NCI-H1417 treated with DMSO at 0.1 percent for 48 hours (cell line): ENCODE measurements at regions not wholly inside any gene's neighbourhood (a gene's known extent, or its start where the extent isn't known, plus 50 kb on each side); places are given as distances from the start of the nearest gene placed in this dataset.
"Not testable (repeated sequence)": the region's sequence is repeated elsewhere in the genome, so short reads cannot be mapped to it uniquely, and the experiment has no call there.

ENCODE experiments used
- DNase-seq: peaks from one replicate; lab custom pipeline; 2025; lab: John Stamatoyannopoulos, UW

DNA sequence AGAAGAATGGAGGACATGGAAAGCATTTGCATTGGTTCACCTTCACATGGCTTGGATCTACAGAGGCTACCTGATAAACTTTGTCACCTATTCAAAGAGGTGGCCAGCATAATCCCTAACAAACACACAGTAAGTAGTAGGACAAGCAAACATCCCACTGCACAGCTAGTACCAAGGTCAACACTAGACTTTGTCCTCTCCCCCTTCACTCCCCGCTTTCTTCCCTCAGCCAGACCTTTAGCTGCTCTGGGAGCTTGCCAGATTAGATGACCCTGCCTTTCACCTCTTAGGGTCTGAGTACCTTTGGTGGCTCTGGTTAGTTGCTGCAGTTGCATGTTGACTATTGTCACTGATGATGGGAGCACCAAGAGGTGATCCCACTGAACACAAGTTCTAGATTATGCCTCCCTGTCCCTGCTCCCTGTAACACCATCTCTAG lies 211.3 kb downstream of the CCDC74A start:
- not testable (repeated sequence) for DNase-seq

DNA sequence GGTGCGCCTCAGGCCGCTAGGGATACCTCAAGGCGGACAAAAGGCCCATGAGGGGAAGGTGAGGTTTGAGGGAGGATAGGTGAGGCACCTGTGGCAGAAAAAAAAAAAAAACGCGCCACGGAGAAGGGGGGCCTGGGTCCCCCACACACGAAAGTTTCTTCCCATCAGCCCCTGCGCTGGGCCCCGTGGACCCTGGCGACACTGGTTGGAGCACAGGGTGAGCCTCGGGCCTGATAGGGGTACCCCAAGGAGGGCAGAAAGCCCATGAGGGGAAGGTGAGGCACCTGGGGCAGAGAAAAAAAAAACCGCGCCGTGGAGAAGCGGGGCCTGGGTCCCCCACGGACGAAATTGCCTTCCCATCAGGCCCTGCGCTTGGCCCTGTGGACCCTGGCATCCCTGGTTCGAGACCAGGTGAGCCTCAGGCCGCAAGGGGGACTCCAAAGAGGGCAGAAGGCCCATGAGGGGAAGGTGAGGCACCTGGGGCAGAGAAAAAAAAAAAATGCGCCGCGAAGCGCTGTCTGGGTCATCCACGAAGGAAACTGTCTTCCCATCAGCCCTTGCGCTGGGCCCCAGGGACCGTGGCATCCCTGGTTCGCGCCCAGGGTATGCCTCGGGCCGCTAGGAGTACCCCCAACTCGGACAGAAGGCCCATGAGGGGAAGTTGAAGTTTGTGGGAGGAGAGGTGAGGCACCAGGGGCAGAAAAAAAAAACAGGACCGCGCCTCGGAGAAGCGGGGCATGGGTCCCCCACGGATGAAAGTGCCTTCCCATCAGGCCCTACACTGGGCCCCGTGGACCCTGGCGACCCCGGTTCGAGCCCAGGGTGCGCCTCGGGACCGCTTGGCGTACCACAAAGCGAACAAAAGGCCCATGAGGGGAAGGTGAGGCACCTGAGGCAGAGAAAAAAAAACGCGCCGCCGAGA lies 226.2 kb downstream of the CCDC74A start:
- DNase-seq, result no peak

DNA sequence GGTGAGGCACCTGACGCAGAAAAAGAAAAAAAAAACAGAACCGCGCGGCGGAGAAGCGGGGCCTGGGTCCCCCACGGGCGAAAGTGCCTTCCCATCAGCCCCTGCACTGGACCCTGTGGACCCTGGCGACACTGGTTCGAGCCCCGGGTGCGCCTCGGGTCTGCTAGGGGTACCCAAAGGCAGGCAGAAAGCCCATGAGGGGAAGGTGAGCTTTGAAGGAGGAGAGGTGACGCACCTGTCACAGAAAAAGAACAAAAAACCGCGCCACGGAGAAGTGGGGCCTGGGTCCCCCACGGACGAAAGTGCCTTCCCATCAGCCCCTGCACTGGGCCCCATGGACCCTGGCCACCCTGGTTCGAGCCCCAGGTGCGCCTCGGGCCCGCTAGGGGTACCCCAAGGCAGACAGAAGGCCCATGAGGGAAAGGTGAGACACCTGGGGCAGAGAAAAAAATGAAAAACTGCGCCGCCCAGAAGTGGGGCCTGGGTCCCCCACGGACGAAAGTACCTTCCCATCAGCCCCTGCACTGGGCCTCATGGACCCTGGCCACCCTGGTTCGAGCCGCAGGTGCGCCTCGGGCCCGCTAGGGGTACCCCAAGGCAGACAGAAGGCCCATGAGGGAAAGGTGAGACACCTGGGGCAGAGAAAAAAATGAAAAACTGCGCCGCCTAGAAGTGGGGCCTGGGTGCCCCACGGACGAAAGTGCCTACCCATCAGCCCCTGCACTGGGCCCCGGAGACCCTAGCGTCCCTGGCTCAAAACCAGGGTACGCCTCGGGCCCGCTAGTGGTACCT lies 227.4 kb downstream of the CCDC74A start:
- no peak for DNase-seq

DNA sequence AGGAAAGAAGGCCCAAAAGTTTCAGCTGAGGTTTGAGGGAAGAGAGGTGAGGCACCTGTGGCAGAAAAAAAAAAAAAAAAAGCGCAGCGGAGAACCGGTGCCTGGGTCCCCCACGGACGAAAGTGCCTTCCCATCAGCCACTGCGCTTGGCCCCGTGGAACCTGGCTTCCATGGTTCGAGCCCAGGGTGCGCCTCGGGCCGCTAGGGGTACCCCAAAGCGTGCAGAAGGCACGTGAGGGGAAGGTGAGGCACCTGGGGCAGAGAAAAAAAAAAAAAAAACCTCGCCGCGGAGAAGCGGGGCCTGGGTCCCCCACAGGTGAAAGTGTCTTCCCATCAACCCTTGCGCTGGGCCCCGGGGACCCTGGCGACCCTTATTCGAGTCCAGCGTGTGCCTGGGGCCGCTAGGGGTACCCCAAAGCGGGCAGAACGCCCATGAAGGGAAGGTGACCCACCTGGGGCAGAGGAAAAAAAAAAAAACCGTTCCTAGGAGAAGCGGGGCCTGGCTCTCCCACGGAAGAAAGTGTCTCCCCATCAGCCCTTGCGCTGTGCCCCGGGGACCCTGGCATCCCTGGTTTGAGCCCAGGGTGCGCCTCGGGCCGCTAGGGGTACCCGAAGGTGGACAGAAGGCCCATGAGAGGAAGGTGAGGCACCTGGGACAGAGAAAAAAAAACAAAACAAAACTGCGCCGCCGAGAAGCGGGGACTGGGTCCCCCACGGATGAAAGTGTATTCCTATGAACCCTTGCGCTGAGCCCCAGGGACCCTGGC lies 228.6 kb downstream of the CCDC74A start:
- no peak for DNase-seq

DNA sequence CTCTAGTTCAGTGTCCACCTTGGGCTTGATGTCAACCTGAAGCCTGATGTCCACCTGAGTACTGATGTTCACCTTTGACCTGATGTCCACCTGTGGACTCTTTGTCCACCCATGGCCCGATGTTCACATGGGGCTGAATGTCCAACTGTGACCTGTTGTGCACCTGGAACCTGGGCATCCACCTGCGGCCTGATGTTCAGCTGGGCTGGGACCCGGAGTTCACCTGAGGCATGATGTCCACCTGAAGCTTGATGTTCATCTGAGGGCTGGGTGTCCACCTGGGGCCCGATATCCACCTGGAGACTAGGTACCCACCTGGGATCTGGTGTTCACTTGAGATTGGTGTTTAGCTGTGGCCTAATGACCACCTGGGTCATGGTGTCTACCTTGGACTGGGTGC lies 231.3 kb downstream of the CCDC74A start:
- not testable (repeated sequence) for DNase-seq

DNA sequence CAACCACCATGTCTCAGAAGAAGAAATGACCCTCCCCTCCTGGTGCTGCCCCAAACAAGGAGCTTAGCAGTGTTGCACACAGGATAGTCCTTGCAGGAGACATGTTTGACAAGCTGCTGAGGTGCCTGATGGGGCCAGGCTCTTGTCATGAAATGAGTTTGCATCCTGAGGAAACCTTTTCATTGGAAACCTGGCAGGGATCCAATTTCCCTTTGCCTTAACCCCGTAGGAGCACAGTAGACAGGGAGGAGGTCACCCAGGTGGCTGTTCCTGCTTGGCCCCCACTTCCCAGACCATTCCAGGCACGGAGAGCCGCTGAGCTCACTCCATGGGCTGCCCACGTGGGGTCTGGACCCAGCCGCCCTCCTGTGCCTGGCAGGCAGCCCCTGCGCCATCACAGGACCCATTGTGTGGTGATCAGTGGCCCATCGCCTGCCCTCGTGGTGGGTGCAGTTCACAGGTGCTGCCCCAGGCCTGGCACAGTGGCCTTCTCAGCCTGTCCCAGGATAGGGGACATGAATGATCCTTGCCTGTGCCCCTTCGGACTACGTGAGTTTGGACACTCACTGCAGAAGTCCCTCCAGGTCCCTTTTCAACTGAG lies 247.4 kb downstream of the CCDC74A start:
- DNase-seq, result not testable (repeated sequence)

DNA sequence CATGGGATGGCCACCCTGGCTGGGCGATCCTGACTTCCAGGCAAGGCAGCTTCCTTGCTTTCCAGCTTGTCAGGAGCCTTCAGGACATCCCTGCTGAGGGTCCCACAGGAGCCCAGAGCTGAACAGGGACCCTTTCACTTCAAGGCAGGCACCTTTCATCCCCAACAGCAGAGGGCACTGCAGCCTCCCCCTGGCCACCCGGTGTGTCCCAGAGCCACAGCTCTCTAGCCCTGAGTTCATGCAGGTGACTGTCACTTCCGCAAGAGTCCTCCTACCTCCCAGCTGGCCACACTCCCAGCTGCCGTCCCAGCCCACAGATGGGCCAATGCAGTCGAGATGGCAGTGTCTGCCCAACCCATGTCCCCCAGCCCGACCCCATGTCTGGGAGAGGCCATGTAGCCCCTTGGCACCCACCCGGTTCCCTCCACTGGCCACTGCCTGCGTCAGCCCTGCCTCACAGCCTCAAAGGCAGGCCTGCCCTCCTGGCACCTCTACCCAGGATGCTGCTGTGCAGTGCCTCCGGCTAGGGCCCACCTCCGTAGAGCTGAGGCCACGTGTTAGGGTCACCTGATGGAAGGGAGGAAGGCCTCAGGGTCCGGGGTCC lies 248.3 kb downstream of the CCDC74A start:
- DNase-seq, result not testable (repeated sequence)

DNA sequence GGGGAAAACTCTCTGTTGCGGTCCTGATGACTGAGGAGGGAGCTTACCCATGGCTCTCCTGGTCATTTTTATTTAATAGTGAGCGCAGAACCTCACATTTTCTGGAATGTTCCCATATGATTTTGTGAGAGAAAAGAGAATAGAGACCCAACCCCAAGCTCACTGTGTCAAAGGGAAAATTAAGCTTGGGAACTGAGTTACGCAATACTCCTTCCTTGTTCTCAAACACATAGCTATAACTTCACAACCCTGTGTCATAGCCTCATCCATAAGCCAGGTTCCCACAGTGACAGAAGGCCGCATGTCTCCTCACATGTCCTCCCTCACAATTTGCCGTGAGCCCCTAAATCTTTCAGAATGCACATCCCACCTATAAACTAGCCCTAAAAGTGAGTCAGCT lies 252.8 kb downstream of the CCDC74A start:
- not testable (repeated sequence) for DNase-seq

DNA sequence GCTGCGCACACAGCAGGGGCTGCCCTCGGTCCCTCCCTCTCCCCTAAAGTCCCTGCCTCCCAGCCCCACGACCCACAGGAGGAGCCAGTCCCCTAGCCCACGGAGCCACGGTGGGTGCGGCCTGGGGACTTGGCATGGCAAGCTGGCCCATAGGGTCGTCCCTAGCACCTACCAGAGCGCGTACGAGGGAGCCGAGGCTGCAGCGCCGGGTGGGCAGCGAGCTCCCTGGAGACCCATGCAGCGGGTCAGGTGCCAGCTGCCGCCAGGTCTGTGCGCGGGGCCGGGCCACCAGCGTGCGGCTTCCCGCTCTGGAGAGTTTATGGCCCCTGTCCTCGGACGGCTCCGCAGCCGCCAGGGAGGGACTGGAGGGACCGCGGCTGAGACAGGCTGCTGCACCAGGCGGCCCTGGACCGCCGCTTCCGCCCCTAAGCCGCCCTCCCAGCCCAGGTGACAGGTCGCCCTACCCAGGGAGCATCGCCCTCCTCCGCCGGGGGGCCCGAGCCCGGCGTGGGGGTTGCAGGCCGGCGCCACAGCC lies 273.6 kb downstream of the CCDC74A start:
- DNase-seq, result no peak

DNA sequence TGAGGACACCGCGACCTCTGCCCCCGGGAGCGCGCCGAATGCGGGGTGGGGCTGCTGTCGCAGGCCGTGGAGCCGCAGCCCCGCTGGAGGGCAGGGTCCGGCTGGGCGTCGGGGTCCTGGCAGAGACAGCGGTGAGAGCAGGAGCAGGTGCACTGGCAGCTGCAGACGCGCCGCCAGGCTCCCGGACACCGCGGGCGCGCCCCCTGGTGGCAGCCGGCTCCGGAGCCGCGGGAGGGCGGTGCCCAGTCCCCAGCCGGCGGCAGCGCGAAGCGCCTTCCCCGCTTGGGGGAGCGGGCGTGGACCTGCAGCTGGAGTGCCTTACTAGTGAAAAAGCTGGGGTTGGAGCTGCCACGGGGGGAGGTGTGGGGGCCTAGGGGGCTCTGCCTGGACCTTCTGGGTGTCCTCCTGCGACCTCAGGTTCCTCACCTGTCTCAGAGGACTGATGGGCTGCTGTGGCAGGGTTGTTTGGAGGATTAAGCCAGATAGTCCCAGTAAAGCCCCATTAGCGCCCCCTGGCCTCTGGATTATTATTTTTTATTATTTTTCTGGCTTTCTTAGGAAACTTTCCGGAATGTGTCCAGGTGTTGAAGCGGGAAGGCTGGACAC lies 274.2 kb downstream of the CCDC74A start:
- not testable (repeated sequence) for DNase-seq

DNA sequence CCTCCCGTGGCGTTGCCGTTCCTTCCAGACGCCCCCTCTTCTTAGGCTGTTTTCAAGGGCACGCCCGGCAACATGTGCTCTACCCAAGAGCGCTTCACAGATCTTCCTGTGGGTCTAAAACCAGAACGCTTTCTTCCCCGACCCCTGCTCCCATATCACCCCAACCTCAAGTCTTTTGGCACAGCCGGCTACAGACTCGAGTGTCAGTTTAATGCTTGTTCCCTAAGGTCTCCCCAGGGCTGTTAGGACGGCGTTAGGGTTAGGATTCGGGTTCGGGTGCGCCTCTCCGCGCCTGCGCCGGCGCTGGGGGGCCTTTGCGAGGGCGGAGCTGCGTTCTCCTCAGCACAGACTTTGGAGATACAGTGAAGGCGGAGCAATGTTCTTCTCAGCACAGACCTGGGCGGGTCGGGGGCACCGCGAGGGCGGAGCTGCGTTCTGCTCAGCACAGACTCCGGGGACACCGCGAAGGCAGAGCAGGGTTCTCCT lies 274.7 kb downstream of the CCDC74A start:
- not testable (repeated sequence) for DNase-seq

DNA sequence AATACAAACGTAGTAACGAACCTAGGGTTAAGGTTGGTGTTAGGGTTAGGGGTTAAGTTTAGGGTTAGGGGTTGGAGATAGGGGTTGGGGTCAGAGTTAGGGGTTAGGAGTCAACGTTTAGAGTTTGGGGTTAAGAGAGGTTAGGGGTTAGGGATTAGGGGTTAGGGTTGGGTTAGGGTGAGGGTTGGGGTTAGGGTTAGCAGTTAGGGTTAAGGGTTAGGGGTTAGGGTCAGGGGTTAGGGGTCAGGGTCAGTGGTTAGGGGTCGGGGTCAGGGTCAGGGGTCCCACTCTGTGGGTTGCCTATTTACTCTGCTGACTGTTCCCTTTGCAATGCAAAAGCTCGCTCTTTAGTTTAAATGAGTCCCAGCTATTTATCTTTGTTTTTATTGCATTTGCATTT lies 275.5 kb downstream of the CCDC74A start:
- not testable (repeated sequence) for DNase-seq

DNA sequence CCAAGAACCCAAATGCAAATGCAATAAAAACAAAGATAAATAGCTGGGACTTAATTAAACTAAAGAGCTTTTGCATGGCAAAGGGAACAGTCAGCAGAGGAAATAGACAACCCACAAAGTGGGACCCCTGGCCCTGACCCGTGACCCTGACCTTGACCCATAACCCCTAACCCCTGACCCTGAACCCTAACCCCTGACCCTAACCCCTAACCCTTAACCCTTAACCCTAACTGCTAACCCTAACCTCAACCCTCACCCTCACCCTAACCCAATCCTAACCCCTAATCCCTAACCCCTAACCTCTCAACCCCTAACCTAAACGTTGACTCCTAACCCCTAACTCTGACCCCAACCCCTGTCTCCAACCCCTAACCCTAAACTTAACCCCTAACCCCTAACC lies 284.9 kb downstream of the CCDC74A start:
- DNase-seq, result not testable (repeated sequence)

DNA sequence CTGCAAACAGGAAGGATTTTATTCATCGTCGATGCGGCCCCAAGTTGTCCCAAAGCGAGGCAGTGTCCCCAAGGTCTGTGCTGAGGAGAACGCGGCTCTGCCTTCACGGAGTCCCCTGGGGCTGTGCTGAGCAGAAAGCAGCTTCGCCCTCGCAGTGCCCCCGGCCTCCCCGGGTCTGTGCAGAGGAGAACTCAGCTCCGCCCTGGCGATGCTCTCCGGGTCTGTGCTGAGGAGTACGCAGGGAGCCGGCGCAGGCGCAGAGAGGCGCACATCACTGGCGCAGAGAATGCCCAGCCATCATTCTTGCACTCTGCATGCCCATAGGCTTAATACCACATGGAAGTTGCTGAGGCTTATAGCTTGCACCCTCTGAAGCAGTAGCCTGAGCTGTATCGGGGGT lies 285.7 kb downstream of the CCDC74A start:
- DNase-seq, result not testable (repeated sequence)

DNA sequence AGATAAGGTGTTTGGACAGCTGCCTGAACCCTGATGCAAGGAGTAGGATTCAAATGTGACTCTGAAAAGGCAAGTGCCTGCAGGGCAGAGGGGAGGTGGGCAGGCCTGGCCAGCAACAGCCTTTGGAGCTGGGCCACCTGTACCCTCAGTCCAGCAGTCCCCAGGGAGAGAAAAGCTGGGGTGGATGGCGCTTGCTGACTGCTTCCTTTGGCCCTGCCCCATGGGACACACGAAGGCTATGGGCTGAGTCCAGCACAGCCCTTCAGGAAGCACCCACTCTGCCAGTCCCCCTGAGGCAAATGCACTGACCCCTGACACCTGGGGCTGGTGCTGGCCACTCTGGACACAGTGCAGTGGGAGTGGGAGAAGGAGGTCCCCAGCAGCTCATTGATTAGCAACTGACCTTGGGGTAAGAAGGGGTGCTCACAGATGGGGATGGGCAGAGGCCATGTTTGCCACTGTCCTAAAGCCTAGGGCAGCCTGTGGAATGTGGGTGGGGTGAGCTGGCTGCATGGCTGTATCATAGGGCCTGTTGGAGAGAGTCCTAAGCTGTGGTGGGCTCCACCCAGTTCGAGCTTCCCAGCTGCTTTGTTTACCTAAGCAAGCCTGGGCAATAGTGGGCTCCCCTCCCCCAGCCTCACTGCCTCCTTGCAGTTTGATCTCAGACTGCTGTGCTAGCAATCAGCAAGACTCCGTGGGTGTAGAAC lies 290.7 kb downstream of the CCDC74A start:
- not testable (repeated sequence) for DNase-seq

DNA sequence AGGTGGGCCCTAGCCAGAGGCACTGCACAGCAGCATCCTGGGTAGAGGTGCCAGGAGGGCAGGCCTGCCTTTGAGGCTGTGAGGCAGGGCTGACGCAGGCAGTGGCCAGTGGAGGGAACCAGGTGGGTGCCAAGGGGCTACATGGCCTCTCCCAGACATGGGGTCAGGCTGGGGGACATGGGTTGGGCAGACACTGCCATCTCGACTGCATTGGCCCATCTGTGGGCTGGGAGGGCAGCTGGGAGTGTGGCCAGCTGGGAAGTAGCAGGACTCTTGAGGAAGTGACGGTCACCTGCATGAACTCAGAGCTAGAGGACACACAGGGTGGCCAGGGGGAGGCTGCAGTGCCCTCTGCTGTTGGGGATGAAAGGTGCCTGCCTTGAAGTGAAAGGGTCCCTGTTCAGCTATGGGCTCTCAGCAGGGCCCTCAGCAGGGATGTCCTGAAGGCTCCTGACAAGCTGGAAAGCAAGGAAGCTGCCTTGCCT lies 294.6 kb downstream of the CCDC74A start:
- DNase-seq, result not testable (repeated sequence)

DNA sequence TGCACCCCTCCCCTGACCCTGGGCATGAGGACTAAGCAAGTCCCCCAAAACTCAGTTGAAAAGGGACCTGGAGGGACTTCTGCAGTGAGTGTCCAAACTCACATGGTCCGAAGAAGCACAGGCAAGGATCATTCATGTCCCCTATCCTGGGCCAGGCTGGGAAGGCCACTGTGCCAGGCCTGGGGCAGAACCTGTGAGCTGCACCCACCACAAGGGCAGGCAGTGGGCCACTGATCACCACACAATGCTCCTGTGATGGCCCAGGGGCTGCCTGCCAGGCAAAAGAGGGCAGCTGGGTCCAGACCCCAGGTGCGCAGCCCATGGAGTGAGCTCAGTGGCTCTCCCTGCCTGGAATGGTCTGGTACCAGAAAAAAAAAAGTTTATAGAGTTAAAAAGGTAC lies 295.4 kb downstream of the CCDC74A start:
- not testable (repeated sequence) for DNase-seq

DNA sequence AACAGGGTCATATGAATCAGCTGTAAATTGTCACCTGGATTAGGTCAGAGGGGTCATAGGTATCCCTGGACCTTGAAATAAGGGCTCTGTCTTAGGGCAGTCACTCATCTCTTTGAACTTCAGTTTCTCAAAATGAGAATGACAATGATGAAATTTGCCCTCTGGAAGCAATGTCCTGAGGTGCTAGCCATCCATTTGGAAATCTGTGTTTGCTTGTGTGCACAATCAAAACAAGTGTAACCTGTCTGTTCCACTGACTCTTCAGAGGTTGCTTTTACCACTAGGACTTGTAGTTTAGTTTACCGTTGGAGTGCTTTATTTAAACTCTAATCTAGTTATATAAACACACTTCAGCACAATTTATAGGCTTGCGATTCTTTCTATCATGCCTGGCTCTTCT lies 297.3 kb downstream of the CCDC74A start:
- DNase-seq, result not testable (repeated sequence)

DNA sequence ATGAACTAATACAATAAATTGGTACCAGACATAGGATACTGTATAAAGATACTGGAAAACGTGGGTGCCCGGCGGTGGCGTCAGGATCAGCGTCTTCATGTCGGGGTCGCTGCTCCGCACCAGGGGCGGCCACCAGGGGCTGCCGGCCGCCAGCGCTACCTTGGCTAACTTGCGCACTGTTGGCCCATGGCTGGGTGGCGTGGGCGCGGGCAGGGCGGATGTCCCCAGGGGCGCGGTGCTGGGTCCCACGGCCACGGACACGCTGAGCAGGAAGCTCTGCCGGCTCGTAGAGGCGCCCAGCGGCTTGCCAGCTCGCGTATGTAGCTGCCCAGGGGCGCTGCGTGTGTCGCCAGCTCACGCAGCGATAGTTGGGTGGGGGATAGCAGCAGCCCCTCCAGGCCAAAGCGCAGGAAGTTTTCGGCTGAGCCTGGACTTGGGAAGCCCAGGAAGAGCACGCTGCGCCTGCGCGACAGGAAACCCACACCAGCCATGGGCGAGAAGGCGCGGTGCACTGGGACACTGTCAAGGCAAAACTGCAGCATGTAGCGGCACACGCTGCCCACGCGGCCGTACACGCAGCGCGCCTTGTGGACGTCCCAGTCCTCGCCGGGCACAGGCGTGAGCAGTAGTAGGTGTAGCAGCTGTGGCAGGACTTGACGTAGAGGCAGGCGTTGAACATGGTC lies 299.9 kb downstream of the CCDC74A start:
- DNase-seq, result no peak
